Hematopoietic multipotent progenitor cell treated with erythropoietin and hydrocortisone succinate and interleukin-3 and kit ligand, for 15 days (in vitro differentiated cells): ENCODE measurements at regions not wholly inside any gene's neighbourhood (a gene's known extent, or its start where the extent isn't known, plus 50 kb on each side); places are given as distances from the start of the nearest gene placed in this dataset.

Source experiments
- DNase-seq: peaks from one replicate; pipeline ENCODE4 v3.0.0-alpha.2; 2015; ENCODE audit warnings: low spot score

DNA sequence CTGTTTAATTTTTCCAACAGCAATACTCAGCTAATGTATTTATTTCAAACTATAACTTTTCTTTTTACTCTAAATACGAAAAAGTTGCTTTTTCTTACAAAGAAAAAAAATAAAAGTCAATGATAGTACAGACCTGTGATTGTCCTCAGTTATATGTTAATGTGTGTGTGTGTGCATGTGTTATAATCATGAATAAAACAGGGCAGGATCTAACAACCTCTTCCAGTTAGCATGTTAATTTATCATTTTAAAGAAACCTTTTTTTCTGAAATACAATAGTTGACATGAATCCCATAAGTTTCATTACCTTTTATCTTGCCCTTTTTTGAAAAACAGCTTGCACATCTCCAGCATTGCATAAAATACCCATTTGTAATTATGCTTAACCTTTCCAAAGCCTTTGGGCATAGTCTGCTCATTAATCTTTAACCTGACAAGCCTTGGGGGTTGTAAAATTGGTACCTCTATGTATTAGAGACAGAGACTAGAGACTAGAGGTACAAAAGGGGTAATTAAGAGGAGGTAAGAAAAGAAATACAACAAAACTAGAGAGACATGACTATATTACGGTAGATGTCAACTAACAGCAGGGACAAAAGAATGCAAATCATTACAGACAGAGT is 828.1 kb downstream of the OLFM4 start:
- no peak for DNase-seq

- DNase-seq, result no peak
Measured at GRCh38 chr13:53863520-53863919, 834.9 kb downstream of the OLFM4 start.

DNA sequence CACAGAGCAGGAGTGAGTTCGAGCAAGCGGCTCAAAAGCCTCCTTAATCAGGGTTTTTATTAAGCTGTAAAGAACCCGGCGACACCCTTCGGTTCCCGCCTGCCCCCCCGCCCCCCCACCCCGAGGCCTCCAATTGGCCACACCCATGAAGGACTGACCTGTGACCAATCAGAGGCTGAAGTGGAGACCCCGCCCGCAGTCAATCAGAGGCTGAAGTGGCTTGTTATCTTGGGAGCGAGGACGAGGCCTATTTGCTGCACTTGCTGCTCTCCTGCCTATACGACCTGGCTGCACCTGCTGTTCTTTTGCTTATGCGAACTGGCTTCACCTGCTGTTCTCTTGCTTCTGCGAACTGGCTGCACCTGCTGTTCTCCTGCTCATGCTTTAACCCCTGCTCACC is 844.9 kb downstream of the OLFM4 start:
- DNase-seq, result no peak

DNA sequence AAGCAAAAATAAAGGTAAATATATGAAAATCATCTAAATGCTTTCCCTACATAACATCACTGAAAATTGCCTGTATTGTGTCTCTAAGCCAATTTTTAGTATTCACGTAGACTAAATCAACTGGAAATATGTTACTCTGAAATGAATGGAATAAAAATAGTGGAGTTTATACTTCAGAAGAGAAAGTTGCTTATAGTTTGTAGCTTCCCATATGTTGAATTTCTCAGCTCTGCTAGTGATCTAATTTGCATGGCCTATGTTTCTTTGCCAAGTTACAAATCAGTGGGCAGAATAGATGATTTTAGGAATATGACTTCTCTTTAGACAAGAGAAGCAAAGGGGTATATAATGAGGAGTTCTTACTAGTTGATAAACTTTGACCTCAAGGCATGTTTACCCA is 850.2 kb downstream of the OLFM4 start:
- DNase-seq, result no peak

DNA sequence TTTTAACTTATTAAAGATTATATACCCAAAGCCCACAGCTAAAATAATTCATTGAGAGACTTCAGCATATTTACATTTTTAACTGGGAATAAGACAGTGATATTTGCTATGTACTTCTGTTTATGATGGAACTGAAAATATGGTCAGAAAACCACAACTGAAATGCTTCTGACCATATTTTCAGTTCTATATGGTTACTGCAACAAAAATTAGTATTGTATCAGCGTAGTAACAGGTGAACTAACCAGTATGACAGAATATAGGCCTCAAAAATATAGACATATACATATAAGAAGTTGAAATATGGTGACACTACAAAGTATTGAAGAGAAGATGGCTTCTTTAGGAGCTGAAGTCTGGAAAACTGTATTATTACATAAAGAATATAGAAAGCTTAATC is 857.4 kb downstream of the OLFM4 start:
- DNase-seq, result no peak

DNA sequence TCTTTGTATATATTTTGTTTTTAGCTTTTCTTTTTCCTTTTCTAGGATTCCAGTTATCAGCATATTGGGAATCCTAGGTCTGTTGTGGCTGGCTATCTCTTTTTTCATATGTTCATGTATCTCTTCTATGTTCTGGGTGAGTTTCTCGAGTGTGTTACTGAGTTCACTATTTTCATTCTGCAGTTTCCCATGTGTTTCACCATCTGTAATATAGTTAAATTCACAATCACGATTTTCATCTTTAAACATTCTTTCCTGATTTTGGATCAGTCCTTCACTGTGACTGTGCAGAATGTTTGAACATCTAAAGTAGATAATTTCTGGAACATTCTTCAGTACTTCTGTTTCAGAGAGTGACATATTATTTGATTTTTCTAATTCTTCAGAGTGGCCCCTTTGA is 862.1 kb downstream of the OLFM4 start:
- DNase-seq, result no peak

- DNase-seq, result no peak
Measured at GRCh38 chr13:53901593-53901992, 873.0 kb downstream of the OLFM4 start.

DNA sequence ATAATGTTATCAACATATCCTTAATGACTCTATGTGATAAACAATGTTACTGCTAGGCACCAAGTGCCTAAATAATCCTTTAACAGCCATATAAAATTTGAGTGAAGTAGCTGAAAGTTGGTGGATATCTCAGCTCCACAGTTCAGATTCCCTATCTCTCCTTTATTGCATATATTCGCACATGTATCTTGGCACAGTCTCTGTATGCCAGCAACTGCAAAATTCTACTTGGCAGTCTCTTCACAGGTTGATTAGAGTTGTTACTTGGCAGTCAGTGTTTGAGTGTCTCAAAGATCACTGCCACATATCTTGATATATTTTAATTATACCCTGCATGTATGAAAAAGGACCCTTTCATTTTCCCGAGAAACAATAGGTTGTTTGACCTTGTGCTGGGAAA is 879.3 kb downstream of the OLFM4 start:
- DNase-seq, result no peak

GRCh38 chr13:53920916-53921315 is 892.3 kb downstream of the OLFM4 start:
- no peak for DNase-seq

GRCh38 chr13:53921473-53921872 is 892.9 kb downstream of the OLFM4 start:
- no peak for DNase-seq

- no peak for DNase-seq
Measured at GRCh38 chr13:53941588-53942190, 913.1 kb downstream of the OLFM4 start.

GRCh38 chr13:53946500-53946899 is 917.9 kb downstream of the OLFM4 start:
- no peak for DNase-seq

DNA sequence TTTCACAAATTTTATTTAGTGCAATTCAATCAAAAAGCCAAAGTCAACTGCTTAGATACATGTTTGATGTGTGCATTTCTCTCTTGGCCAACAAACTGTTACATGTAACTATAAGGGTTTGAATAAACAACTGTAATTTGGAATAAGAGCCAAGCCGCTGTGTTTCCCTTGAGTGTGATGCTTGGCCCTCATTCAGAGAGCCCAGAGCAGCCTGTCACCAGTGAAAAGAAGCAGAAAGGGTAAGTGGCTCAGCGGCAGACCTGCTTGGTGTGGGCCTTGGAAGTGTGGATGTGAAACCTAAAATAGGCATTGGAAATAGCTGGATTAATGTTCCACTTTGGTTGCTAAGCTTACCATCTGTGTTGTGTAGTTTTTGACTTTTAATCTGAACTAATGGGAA is 924.6 kb downstream of the OLFM4 start:
- no peak for DNase-seq
